ENCODE measurements at regions not wholly inside any gene's neighbourhood (a gene's known extent, or its start where the extent isn't known, plus 50 kb on each side); places are given as distances from the start of the nearest gene placed in this dataset.

DNA sequence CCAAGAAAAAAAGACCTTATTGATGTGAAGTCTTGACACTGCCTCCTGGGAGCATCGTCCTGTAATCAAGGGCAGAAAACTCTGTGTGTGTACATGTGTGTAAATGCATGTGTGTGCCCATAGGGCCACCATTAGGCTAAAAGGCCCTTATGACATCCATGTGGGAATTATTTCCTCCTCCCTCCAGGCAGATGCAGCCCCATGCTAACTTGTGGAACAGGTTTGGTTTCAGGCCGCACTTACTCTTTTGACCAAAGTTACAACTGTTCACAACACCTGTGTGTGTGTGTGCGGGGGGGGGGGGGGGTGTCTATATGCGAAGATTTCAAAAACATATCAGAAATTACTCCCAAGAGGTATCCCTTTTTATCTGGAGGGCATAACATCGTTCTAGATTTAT lies 87.4 kb upstream of the SLC14A2 start:
- TF ChIP-seq, protein P1, sequence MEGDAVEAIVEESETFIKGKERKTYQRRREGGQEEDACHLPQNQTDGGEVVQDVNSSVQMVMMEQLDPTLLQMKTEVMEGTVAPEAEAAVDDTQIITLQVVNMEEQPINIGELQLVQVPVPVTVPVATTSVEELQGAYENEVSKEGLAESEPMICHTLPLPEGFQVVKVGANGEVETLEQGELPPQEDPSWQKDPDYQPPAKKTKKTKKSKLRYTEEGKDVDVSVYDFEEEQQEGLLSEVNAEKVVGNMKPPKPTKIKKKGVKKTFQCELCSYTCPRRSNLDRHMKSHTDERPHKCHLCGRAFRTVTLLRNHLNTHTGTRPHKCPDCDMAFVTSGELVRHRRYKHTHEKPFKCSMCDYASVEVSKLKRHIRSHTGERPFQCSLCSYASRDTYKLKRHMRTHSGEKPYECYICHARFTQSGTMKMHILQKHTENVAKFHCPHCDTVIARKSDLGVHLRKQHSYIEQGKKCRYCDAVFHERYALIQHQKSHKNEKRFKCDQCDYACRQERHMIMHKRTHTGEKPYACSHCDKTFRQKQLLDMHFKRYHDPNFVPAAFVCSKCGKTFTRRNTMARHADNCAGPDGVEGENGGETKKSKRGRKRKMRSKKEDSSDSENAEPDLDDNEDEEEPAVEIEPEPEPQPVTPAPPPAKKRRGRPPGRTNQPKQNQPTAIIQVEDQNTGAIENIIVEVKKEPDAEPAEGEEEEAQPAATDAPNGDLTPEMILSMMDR (conservative IDR thresholded peaks at IDR 0.05; ENCODE audit: low read length) = no peak
- TF ChIP-seq EZH2phosphoT487 (IDR thresholded peaks at IDR 0.05; ENCODE audit: borderline replicate concordance, low read depth, low read length) = no peak
